Small intestine (tissue), 7 donors: ENCODE measurements at regions not wholly inside any gene's neighbourhood (a gene's known extent, or its start where the extent isn't known, plus 50 kb on each side); places are given as distances from the start of the nearest gene placed in this dataset.

Experiments used
- DNase-seq, 2 donors: peaks; one replicate each; pipeline versions ENCODE4 v3.0.0 to v3.0.0-alpha.2; 2013
- FAIRE-seq: peaks from 2 replicates; lab custom pipeline; 2012; peaks lifted over from hg19 to GRCh38; lab: Jason Lieb, UNC
- H3K27ac ChIP-seq, 3 donors: one replicate each; pipeline ENCODE4 v1.5.1; 2013; ENCODE audit warnings: low read length in 2 of 3, mild to moderate bottlenecking in 2 of 3, control low read depth in 1 of 3, inconsistent platforms in 1 of 3, low read depth in 1 of 3, moderate library complexity in 1 of 3
- H3K27me3 ChIP-seq, 3 donors: one replicate each; pipeline ENCODE4 v1.6.1; 2013; ENCODE audit warnings: low read length in 3 of 3, inconsistent platforms in 1 of 3; ENCODE audit not compliant: control insufficient read depth in 3 of 3, insufficient read depth in 3 of 3
- H3K36me3 ChIP-seq, 3 donors: one replicate each; pipeline ENCODE4 v1.6.1; 2013; ENCODE audit warnings: low read length in 3 of 3, inconsistent platforms in 1 of 3, low read depth in 1 of 3, mild to moderate bottlenecking in 1 of 3, moderate library complexity in 1 of 3; ENCODE audit not compliant: control insufficient read depth in 3 of 3, insufficient read depth in 2 of 3
- H3K4me1 ChIP-seq, 3 donors: one replicate each; pipeline ENCODE4 v1.6.1; 2013; ENCODE audit warnings: low read length in 2 of 3, inconsistent platforms in 1 of 3, low read depth in 1 of 3, mild to moderate bottlenecking in 1 of 3, moderate library complexity in 1 of 3; ENCODE audit not compliant: control insufficient read depth in 3 of 3, insufficient read depth in 2 of 3
- H3K4me3 ChIP-seq, 3 donors: one replicate each; pipeline ENCODE4 v1.5.1; 2013; ENCODE audit warnings: low read length in 3 of 3, control low read depth in 1 of 3, inconsistent platforms in 1 of 3, low read depth in 1 of 3, mild to moderate bottlenecking in 1 of 3, moderate library complexity in 1 of 3
- H3K9me3 ChIP-seq, 2 donors: one replicate each; pipeline ENCODE4 v1.6.1; 2013; ENCODE audit warnings: low read depth in 1 of 2, low read length in 1 of 2; ENCODE audit not compliant: control insufficient read depth in 2 of 2, insufficient read depth in 1 of 2
- WGBS, 3 donors: extraction: QIAGEN DNeasy Blood & Tissue Kit; methylation state at CpG; one replicate each; pipeline ENCODE4 v1.1.7; 2013; 5-methylcytosine and 5-hydroxymethylcytosine counted together
- donor health status: healthy with polysubstance abuse.
- donor health status: control.
- donor health status: control.
- donor health status: Bipolar disorder and iron deficiency.
- donor health status: healthy.

DNA sequence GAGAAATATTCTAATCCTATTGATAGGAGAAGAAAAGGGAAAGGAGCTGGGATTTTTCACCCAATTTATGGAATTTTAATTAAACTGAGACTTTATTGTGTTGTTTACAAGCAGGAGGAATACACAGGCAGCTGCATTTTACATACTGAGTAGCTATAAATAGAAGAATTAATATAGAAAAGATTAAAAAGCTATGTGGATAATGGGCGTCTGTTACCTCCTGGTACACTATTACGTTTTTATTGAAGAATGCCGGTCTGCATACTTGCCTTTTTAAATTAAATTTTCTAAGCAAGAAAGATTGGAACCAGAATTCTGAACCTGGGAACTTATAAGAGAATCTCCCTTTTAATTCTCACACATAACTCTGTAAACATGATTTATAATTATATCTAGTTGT is 52.1 kb upstream of the CACHD1 start:
- no peaks in the 10 kb centered on the region for H3K4me1 ChIP-seq

More for the DNA sequence above, 52.1 kb upstream of the CACHD1 start:
- no peak overlapping the region for H3K4me3 ChIP-seq
- H3K27ac ChIP-seq: no peak overlapping the region
- H3K9me3 ChIP-seq: no peaks in the 10 kb centered on the region
- DNase-seq (no peak), FAIRE-seq (no peak)
- no peaks in the 10 kb centered on the region for H3K27me3 ChIP-seq
- 88 to 96% (median 95%) methylated on average over 3 of the region's 3 CpGs for WGBS, 3 donors
- no peaks in the 10 kb centered on the region for H3K36me3 ChIP-seq
